GM12865 (cell line): ENCODE measurements at regions not wholly inside any gene's neighbourhood (a gene's known extent, or its start where the extent isn't known, plus 50 kb on each side); places are given as distances from the start of the nearest gene placed in this dataset.

Experiments used
- DNase-seq: peaks from one replicate; pipeline ENCODE4 v3.0.0; 2010; ENCODE audit warnings: low read depth
- H3K4me3 ChIP-seq: 2 replicates; pipeline ENCODE4 v1.5.1; 2011; ENCODE audit warnings: mild to moderate bottlenecking, low read depth, low read length, control low read depth
- CTCF ChIP-seq: IDR thresholded peaks from 2 replicates; pipeline ENCODE4 v1.5.1; 2011; ENCODE audit warnings: low read length, control low read depth, low read depth, inconsistent platforms; ENCODE audit not compliant: insufficient read depth; ENCODE audit errors: missing control alignments

GRCh38 chr6:169339731-169340309 is 86.2 kb upstream of the THBS2 start:
- no peak for TF ChIP-seq CTCF
- DNase-seq = no peak

DNA sequence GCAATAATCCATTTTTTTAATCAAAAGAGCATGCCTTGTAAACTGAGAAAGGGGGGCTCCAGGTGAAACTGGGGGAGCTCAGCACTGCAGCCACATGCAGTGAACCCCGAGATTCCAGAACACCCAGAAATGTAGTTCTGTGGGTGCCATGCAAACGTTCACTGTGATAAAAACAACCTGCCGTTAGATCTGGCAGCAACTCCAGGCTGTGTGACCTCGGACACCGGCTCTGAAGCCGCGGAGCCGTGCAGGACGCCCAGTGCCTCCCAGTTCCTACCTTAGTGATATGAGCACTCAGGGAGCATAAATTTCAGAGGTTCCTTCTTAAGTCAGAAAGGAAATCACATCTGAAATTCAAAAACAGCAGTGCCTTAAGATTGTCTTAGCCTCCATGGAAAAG is 85.4 kb upstream of the THBS2 start:
- no peak for DNase-seq
- no peak overlapping the region for H3K4me3 ChIP-seq
- TF ChIP-seq CTCF = no peak

More at GRCh38 chr6:169339731-169340309, 86.2 kb upstream of the THBS2 start:
- no peak overlapping the region for H3K4me3 ChIP-seq

DNA sequence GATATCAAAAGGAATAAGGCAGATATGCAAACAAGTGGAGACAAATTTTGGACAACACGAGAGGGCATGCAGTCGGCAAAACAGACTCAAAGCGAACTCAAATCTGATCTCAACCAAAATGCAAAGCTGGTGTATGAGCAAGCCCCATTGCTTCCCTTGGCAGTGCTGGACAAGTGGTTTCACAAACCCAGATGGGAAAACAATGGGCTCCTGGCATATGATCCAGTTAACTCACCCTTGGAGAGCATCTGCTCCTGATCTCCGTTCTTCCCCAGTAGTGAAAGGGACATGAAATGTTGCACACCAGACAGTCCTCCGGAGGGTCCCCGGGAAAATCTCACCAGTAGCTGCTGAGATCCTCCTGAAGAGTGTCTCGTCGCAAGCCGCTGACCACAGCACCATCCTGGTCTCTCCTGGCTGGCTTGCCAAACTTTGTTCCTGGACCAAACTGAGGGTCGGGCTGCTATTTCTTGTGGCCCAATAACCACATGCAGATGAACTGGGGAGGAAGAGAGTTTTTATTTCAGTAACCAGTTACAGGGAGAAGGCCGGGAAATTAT is 84.3 kb upstream of the THBS2 start:
- no peak overlapping the region for H3K4me3 ChIP-seq
- no peak for DNase-seq
- no peak for TF ChIP-seq CTCF

DNA sequence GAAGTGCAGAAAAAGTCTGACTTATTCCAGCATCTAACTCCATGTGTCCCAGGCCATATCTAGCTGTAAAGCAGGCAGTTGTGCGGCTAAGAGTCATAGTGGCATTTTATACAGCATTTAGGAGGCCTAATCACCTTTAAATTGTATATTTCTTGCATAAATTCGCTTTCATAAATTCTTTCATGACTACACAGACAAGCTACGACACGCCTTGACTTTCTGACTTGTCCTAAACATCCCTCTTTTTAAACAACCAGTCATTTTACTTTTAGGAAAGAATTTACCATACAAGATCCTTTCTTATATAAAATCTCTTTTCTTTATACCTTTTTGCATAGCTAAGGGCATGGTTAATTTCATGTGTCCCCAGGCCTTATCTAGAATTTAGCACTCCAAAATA is 81.7 kb upstream of the THBS2 start:
- no peak overlapping the region for H3K4me3 ChIP-seq
- no peak for DNase-seq
- no peak for TF ChIP-seq CTCF

GRCh38 chr6:169332250-169332649 is 78.6 kb upstream of the THBS2 start:
- TF ChIP-seq CTCF = no peak
- DNase-seq = no peak

DNA sequence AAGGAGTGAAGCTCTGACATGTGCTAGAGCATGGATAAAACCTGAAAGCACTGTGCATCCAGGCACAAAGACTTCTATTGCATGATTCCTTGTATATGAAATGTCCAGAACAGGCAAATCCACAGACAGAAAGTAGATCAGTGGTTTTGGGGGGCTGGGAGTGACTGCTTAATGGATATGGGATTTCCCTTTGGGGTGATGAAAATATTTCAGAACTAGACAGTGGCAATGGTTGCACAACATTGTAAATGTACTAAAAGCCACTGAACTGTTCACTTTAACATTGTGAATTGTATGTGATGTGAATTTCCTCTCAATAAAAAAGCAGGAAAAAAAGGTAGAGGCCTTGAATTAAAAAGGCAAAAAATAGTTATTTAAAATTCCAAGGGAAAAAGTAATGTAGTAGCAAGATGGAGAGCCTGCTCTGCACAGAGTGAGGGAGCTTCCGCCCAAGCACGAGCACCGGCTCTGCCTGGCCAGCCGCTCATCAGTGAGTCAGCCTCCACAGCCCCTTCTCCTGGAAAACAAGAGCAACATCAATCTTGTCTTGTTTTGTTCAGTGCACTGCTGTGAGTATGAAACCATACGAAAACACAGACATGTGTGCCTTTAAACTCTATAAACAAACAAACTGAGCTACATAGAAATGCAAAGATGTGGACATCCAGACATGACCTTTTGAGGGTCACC is 74.6 kb upstream of the THBS2 start:
- H3K4me3 ChIP-seq = no peak overlapping the region
- DNase-seq = no peak
- TF ChIP-seq CTCF = no peak

More at GRCh38 chr6:169332250-169332649, 78.6 kb upstream of the THBS2 start:
- no peak overlapping the region for H3K4me3 ChIP-seq
